T-helper 2 cell (primary cell): ENCODE measurements at regions not wholly inside any gene's neighbourhood (a gene's known extent, or its start where the extent isn't known, plus 50 kb on each side); places are given as distances from the start of the nearest gene placed in this dataset.

Experiments used
- DNase-seq, 5 experiments: peaks; one replicate each; pipeline versions ENCODE4 v3.0.0 to v3.0.0-alpha.2; 2012 to 2022

- no peak for DNase-seq
These were observed 139.6 kb upstream of the FAM20A start for GRCh38 chr17:68740555-68741447.

GRCh38 chr17:68737761-68738443, 136.7 kb upstream of the FAM20A start:
- no peak for DNase-seq

- DNase-seq: no peak
These were observed 133.8 kb upstream of the FAM20A start for GRCh38 chr17:68734931-68735330.

GRCh38 chr17:68734187-68734900, 133.2 kb upstream of the FAM20A start:
- DNase-seq: no peak

- no peak for DNase-seq
These were observed 132.3 kb upstream of the FAM20A start for GRCh38 chr17:68733241-68734176.

GRCh38 chr17:68732301-68732749, 131.2 kb upstream of the FAM20A start:
- no peak for DNase-seq

GRCh38 chr17:68731465-68731864, 130.3 kb upstream of the FAM20A start:
- DNase-seq: no peak

- no peak for DNase-seq
These were observed 118.3 kb upstream of the FAM20A start for GRCh38 chr17:68719431-68719830.

GRCh38 chr17:68718926-68719325, 117.8 kb upstream of the FAM20A start:
- no peak for DNase-seq

GRCh38 chr17:68718465-68718864, 117.3 kb upstream of the FAM20A start:
- DNase-seq: no peak

GRCh38 chr17:68714676-68715075, 113.5 kb upstream of the FAM20A start:
- DNase-seq: no peak

- DNase-seq: no peak
These were observed 110.7 kb upstream of the FAM20A start for GRCh38 chr17:68711858-68712257.

GRCh38 chr17:68710976-68711375, 109.8 kb upstream of the FAM20A start:
- no peak for DNase-seq

GRCh38 chr17:68710035-68710780, 109.0 kb upstream of the FAM20A start:
- no peak for DNase-seq

- DNase-seq: no peak
These were observed 108.3 kb upstream of the FAM20A start for GRCh38 chr17:68709461-68709860.

GRCh38 chr17:68707031-68707430, 105.9 kb upstream of the FAM20A start:
- DNase-seq: no peak

- DNase-seq: no peak
These were observed 105.3 kb upstream of the FAM20A start for GRCh38 chr17:68706356-68706920.

- DNase-seq: no peak
These were observed 104.5 kb upstream of the FAM20A start for GRCh38 chr17:68705714-68706076.

GRCh38 chr17:68704871-68705713, 103.9 kb upstream of the FAM20A start:
- DNase-seq: no peak

GRCh38 chr17:68701046-68701445, 99.9 kb upstream of the FAM20A start:
- no peak for DNase-seq
